GM13976 (cell line): ENCODE measurements at regions not wholly inside any gene's neighbourhood (a gene's known extent, or its start where the extent isn't known, plus 50 kb on each side); places are given as distances from the start of the nearest gene placed in this dataset.

ENCODE experiments used
- DNase-seq: peaks from one replicate; pipeline ENCODE4 v3.0.0; 2012; ENCODE audit warnings: low spot score
- in situ Hi-C: fragments of 300-500 bp; cut with MboI; formaldehyde crosslinking; loops from one replicate; pipeline ENCODE4 v1.12.0; 2022; ENCODE audit warnings: low sequenced_read_pairs, mixed read lengths, inconsistent platforms; ENCODE audit not compliant: unreplicated experiment
- TF ChIP-seq, protein P1 (sequence below): IDR thresholded peaks from 2 replicates; pipeline ENCODE4 v1.5.1; 2012; ENCODE audit warnings: borderline replicate concordance, mild to moderate bottlenecking; ENCODE audit not compliant: insufficient read depth; ENCODE audit errors: extremely low read depth, missing control alignments, control extremely low read depth

DNA sequence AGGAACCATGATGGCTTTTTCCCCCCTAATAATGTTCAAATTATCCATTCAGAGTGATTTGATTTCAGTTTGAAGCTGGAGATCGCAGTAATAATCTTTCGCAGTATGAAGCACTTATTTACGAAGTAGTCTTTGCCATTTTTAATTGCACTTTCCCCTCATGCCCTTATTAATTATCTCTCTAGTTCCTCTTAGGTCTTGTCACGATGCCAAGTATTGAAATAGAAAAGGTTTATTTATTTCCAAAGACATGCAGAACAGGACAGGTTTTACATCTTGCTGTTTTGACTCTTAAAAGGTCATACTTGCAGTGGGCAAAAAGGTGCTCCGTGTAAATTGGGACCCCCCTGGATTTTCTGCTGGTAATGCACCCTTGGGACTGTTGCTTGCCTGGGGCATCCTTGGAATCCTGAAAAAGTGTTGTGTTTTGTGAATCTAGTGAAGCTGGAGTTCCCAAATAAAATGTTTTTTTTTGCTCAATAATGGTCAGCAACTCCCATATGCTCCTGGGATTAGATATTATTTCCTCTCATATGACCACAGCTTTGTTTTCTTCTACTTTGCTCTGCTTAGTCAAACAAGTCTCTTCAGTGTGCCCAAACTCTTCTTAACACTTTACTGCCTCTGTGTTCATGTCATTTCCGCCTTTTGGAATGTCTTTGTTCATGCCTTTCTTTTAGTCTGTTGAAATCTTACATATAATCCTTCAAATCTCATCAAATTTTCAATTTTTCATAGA, 278.3 kb downstream of the TMEM38B start:
- in situ Hi-C loops: no loop called here
- TF ChIP-seq, protein P1, sequence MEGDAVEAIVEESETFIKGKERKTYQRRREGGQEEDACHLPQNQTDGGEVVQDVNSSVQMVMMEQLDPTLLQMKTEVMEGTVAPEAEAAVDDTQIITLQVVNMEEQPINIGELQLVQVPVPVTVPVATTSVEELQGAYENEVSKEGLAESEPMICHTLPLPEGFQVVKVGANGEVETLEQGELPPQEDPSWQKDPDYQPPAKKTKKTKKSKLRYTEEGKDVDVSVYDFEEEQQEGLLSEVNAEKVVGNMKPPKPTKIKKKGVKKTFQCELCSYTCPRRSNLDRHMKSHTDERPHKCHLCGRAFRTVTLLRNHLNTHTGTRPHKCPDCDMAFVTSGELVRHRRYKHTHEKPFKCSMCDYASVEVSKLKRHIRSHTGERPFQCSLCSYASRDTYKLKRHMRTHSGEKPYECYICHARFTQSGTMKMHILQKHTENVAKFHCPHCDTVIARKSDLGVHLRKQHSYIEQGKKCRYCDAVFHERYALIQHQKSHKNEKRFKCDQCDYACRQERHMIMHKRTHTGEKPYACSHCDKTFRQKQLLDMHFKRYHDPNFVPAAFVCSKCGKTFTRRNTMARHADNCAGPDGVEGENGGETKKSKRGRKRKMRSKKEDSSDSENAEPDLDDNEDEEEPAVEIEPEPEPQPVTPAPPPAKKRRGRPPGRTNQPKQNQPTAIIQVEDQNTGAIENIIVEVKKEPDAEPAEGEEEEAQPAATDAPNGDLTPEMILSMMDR: no peak
- no peak for DNase-seq

GRCh38 chr9:105973951-105974351, 279.6 kb downstream of the TMEM38B start:
- in situ Hi-C loops: no loop called here
- no peak for DNase-seq

GRCh38 chr9:105975886-105976645, 281.7 kb downstream of the TMEM38B start:
- DNase-seq: no peak
- in situ Hi-C loops: no loop called here
- TF ChIP-seq, protein P1: no peak

More at GRCh38 chr9:105973951-105974351, 279.6 kb downstream of the TMEM38B start:
- TF ChIP-seq, protein P1: no peak

- no peak for DNase-seq
- in situ Hi-C loops: no loop called here
- TF ChIP-seq, protein P1: no peak
Measured at GRCh38 chr9:105978336-105978735, 284.0 kb downstream of the TMEM38B start.

GRCh38 chr9:105978826-105979225, 284.5 kb downstream of the TMEM38B start:
- in situ Hi-C loops: no loop called here
- DNase-seq: no peak
- TF ChIP-seq, protein P1: no peak

DNA sequence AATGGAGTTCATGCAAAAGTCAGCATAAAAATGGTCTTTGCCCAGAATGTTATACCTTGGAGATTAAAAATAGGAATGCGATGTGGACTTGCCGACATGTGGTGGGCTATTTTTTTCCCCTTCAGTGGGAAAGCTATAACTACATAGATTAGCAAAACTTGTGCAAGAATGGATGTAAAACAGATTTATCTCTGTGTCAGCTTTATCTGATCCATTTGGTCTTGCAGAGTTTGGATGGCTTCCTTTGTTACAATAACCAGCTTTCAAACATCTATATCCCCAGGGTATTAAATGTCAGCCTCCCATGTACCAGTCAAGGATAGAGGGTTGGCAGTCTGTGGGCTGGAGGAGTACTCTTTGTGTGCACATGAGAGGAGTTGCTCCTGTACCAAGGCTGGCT, 284.9 kb downstream of the TMEM38B start:
- in situ Hi-C loops: no loop called here
- DNase-seq: no peak
- TF ChIP-seq, protein P1: no peak
